ENCODE measurements at regions not wholly inside any gene's neighbourhood (a gene's known extent, or its start where the extent isn't known, plus 50 kb on each side); places are given as distances from the start of the nearest gene placed in this dataset.

GRCh38 chr16:88289001-88289400 lies 93.8 kb upstream of the ZNF469 start (continued):
- no peak for TF ChIP-seq ZFP3 (tag by site-specific recombination; IDR thresholded peaks at IDR 0.05; ENCODE audit: low read depth)
- TF ChIP-seq ZNF366 (tag by site-specific recombination; conservative IDR thresholded peaks at IDR 0.05) = no peak
- no peak for TF ChIP-seq KLF1 (tag by site-specific recombination; IDR thresholded peaks at IDR 0.05)
- no peak for TF ChIP-seq ZNF398 (tag by site-specific recombination; IDR thresholded peaks at IDR 0.05)
- TF ChIP-seq REPIN1 (tag by site-specific recombination; IDR thresholded peaks at IDR 0.05; ENCODE audit: low read depth) = no peak
- no peak for TF ChIP-seq ZNF221 (tag by site-specific recombination; IDR thresholded peaks at IDR 0.05; ENCODE audit: borderline replicate concordance)
- TF ChIP-seq ZNF658 (tag by site-specific recombination; IDR thresholded peaks at IDR 0.05) = peak; percentile 80; the same call in 1 of the 2 replicates
- TF ChIP-seq ZNF707 (tag by site-specific recombination; IDR thresholded peaks at IDR 0.05) = no peak
- no peak for TF ChIP-seq KLF7 (tag by site-specific recombination; IDR thresholded peaks at IDR 0.05; ENCODE audit: borderline replicate concordance)
- no peak for TF ChIP-seq ZNF623 (tag by site-specific recombination; IDR thresholded peaks at IDR 0.05)
- TF ChIP-seq REST (tag by site-specific recombination; IDR thresholded peaks at IDR 0.05) = no peak
- no peak for TF ChIP-seq ZNF157 (tag by site-specific recombination; IDR thresholded peaks at IDR 0.05)
- no peak for TF ChIP-seq ZNF510 (tag by site-specific recombination; IDR thresholded peaks at IDR 0.05; ENCODE audit: insufficient replicate concordance)
- TF ChIP-seq YY1 (tag by site-specific recombination; IDR thresholded peaks at IDR 0.05) = no peak
- 0 out of 2 replicates have a peak, but pooled peaks have one; percentile 51 for TF ChIP-seq ZNF488 (tag by site-specific recombination; IDR thresholded peaks at IDR 0.05)
- no peak for TF ChIP-seq CTCF (tag by site-specific recombination; IDR thresholded peaks at IDR 0.05)
- TF ChIP-seq HIC1 (tag by site-specific recombination; IDR thresholded peaks at IDR 0.05) = no peak
- TF ChIP-seq ZNF416 (tag by site-specific recombination; IDR thresholded peaks at IDR 0.05) = no peak
- TF ChIP-seq OVOL3 (tag by site-specific recombination; IDR thresholded peaks at IDR 0.05) = no peak
- no peak for TF ChIP-seq ZNF121 (tag by site-specific recombination; IDR thresholded peaks at IDR 0.05)
- no peak for TF ChIP-seq SP3 (tag by site-specific recombination; IDR thresholded peaks at IDR 0.05)
- no peak for TF ChIP-seq PRDM2 (tag by site-specific recombination; IDR thresholded peaks at IDR 0.05; ENCODE audit: borderline replicate concordance)
- TF ChIP-seq ZNF776 (tag by site-specific recombination; IDR thresholded peaks at IDR 0.05; ENCODE audit: borderline replicate concordance) = peak; percentile 96
- 0 out of 2 replicates have a peak, but pooled peaks have one; percentile 55 for TF ChIP-seq KLF16 (tag by site-specific recombination; IDR thresholded peaks at IDR 0.05)
